C4-2B (cell line): ENCODE measurements at regions not wholly inside any gene's neighbourhood (a gene's known extent, or its start where the extent isn't known, plus 50 kb on each side); places are given as distances from the start of the nearest gene placed in this dataset.

Source experiments
- ZFX ChIP-seq: fragments of 450-650 bp; IDR thresholded peaks from 2 replicates; pipeline ENCODE4 v1.6.1; 2017
- TF ChIP-seq, protein P1 (sequence below): fragments of 450-650 bp; conservative IDR thresholded peaks from 2 replicates; pipeline ENCODE4 v1.5.1; 2017; ENCODE audit warnings: mild to moderate bottlenecking

- TF ChIP-seq, protein P1, sequence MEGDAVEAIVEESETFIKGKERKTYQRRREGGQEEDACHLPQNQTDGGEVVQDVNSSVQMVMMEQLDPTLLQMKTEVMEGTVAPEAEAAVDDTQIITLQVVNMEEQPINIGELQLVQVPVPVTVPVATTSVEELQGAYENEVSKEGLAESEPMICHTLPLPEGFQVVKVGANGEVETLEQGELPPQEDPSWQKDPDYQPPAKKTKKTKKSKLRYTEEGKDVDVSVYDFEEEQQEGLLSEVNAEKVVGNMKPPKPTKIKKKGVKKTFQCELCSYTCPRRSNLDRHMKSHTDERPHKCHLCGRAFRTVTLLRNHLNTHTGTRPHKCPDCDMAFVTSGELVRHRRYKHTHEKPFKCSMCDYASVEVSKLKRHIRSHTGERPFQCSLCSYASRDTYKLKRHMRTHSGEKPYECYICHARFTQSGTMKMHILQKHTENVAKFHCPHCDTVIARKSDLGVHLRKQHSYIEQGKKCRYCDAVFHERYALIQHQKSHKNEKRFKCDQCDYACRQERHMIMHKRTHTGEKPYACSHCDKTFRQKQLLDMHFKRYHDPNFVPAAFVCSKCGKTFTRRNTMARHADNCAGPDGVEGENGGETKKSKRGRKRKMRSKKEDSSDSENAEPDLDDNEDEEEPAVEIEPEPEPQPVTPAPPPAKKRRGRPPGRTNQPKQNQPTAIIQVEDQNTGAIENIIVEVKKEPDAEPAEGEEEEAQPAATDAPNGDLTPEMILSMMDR, result no peak
- TF ChIP-seq ZFX, result no peak
Measured at GRCh38 chr7:94270772-94271171, 123.9 kb upstream of the COL1A2 start.
